Retinal pigment epithelial cell (primary cell): ENCODE measurements at regions not wholly inside any gene's neighbourhood (a gene's known extent, or its start where the extent isn't known, plus 50 kb on each side); places are given as distances from the start of the nearest gene placed in this dataset.
A peak's percentile ranks its signal among the peaks of the same experiment; 100 is the strongest.

Experiments
- DNase-seq: peaks from one replicate; pipeline ENCODE4 v3.0.0-alpha.2; 2010; ENCODE audit warnings: low read depth
- H3K4me3 ChIP-seq: 2 replicates; pipeline ENCODE4 v1.5.1; 2011; ENCODE audit warnings: mild to moderate bottlenecking, low read length, control low read depth, moderate library complexity
- TF ChIP-seq, protein P1 (sequence below): conservative IDR thresholded peaks from 2 replicates; pipeline ENCODE4 v1.5.1; 2011; ENCODE audit warnings: low read depth, low read length, control low read depth, inconsistent platforms

DNA sequence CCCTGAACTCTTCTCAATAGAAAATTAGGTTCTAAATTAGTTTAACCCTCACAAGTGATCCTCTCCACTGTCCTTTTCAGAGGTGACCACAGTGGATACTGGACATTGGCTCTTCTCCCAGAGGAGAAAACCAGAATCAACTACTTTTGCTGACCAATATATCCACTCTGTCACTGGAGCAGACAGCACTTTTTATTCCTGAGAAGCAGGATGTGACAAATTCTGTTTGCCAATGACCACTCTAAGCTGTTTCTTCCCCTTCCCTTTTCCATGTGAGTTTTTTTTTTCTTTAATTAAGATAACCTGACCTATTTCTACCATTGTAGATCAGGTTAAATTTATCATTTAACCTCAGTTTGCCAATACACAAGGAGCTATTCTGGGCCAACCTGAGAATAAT, 79.7 kb upstream of the ZNF280D start:
- no peak for DNase-seq
- no peak overlapping the region for H3K4me3 ChIP-seq
- TF ChIP-seq, protein P1, sequence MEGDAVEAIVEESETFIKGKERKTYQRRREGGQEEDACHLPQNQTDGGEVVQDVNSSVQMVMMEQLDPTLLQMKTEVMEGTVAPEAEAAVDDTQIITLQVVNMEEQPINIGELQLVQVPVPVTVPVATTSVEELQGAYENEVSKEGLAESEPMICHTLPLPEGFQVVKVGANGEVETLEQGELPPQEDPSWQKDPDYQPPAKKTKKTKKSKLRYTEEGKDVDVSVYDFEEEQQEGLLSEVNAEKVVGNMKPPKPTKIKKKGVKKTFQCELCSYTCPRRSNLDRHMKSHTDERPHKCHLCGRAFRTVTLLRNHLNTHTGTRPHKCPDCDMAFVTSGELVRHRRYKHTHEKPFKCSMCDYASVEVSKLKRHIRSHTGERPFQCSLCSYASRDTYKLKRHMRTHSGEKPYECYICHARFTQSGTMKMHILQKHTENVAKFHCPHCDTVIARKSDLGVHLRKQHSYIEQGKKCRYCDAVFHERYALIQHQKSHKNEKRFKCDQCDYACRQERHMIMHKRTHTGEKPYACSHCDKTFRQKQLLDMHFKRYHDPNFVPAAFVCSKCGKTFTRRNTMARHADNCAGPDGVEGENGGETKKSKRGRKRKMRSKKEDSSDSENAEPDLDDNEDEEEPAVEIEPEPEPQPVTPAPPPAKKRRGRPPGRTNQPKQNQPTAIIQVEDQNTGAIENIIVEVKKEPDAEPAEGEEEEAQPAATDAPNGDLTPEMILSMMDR = no peak

DNA sequence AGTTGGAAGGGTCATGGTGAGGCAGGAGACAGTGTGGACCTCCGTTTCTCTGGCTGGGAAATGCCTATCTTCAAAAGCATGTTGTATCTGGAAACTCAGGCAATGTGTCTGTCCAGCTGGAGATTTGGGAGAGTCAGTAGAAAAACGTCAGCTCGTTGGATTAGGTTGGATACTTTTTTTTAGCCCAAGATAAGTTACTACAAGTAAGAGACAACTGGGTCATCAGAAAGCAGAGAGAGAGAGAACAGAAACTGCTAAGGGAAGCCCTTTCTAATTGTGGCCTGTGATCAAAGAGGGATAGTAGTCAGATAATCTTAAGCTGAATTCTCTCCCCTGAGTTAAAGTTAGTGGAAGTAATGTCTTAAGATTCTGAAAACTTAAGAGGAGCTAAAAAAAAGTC, 78.9 kb upstream of the ZNF280D start:
- no peak for DNase-seq
- TF ChIP-seq, protein P1 = no peak
- no peak overlapping the region for H3K4me3 ChIP-seq

DNA sequence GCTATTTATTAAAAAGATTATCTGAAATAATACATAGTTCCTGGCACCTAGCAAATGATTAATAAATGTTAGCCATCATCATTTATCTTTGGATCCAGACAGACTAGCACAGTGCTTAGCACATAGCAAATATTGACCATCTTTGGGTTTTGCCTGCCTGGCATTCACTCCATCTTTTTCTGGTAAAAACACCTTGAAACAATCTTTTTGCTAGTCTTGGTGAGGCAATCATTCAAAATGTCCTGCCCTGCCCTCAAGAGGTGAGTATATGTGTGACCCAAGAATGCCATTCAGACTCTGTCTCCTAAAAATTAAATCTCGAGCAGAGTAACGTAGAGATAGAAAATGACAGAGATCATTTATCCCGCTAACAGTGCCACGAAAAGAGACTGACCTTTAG, 78.3 kb upstream of the ZNF280D start:
- DNase-seq = no peak
- TF ChIP-seq, protein P1 = no peak
- no peak overlapping the region for H3K4me3 ChIP-seq

DNA sequence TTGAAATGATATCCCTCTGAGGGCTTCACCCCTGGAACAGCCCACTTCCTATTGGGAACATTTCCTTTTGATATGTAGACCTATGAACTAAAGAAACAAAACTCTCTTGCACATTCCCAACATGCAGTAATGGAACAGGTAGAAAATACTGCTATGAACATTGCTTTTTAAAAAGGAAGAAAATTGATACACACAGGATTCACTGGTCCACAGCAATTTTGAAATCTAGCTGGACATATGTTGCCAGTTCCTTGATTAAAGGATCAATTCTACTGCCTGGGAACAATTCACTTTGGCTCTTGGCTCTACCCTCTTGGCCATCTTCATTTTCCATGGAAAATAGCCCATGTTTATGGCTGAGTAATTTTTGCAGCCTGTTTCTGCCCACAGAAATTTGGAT, 74.9 kb upstream of the ZNF280D start:
- DNase-seq = no peak
- TF ChIP-seq, protein P1 = no peak
- H3K4me3 ChIP-seq = no peak overlapping the region

DNA sequence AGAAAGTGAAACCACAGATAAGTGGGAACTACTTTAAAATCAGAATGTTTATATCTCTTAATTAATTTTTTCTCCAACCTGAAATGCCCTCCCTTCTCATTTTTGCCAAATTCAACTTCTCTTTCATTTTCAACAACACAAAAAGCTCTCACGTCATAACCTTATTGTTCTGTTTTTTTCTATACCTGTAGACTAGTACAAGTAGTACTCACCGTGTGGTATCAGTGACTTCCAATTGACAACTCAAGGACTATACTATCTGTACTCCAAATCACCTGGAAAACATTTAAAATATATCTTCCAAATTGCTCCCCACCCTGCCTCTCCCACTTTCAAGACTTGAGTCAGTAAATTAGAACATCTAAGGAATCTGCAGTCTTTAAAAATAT, 72.8 kb upstream of the ZNF280D start:
- TF ChIP-seq, protein P1 = no peak
- H3K4me3 ChIP-seq = no peak overlapping the region
- DNase-seq = no peak

DNA sequence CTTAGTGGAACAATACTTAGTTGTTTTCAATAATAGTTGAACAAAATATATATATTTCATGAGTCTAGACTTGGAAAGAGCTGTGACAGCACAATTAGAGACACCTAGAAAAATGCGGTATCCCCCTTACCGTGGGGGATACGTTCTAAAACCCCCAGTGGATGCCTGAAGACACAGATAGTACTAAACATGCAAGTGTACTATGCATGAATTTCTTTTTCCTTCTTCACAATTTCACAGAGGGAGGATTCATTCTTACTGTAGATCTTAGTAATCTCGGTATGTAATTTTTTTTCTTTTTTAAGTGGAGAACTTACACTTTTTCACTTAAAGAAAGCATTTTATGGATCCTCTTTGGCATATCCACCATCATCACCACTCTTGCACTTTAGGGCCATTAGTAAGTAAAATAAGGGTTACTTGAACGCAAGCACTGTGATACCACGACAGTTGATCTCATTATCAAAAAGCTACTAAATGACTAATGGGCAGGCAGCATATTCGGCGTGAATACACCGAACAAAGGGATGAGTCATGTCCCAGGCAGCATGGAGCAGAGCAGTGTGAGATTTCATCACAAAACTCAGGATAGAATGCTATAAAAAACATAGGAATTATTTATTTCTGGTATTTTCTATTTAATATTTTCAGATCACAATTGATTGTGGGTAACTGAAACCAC, 72.3 kb upstream of the ZNF280D start:
- TF ChIP-seq, protein P1 = no peak
- H3K4me3 ChIP-seq = peak overlapping the region; percentile 7
- DNase-seq = peak; percentile 78

DNA sequence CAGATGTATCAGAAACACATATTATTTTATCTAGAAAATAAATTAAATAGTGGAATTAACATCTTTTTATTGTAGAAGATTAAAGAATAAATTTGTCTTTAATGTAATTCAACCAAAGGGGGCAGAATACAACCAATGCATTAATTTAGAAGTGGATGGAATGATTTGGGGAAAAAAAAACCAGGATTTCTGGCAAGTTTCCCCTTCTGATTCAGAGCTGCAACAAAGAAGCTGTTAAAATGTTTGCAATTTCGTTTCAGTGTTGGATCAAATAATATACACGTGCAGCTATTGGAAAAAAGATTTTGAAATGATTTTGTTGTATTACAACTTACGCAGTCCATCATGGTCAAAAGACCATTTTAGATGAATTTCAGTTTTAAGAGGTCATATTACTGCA, 71.6 kb upstream of the ZNF280D start:
- no peak overlapping the region for H3K4me3 ChIP-seq
- TF ChIP-seq, protein P1 = no peak
- no peak for DNase-seq
